Body of pancreas (tissue), 4 donors: ENCODE measurements at regions not wholly inside any gene's neighbourhood (a gene's known extent, or its start where the extent isn't known, plus 50 kb on each side); places are given as distances from the start of the nearest gene placed in this dataset.

Experiments used
- ATAC-seq: fragments of 150-250 bp; one replicate; pipeline ENCODE4 v1.9.1; 2016
- DNase-seq, 4 donors: peaks; one replicate each; pipeline ENCODE4 v3.0.0-alpha.2; 2019
- H3K27ac ChIP-seq, 4 donors: fragments of 200-600 bp; sonication (generic); 1 replicate in 3 of 4; 2 replicates in 1 of 4; pipeline versions ENCODE4 v1.5.1 to v1.6.1; 2016 to 2019; ENCODE audit warnings: mild to moderate bottlenecking in 1 of 4, mixed read lengths in 1 of 4, moderate library complexity in 1 of 4
- H3K27me3 ChIP-seq, 2 donors: fragments of 200-600 bp; sonication (generic); one replicate each; pipeline ENCODE4 v1.6.0; 2016; ENCODE audit warnings: mild to moderate bottlenecking in 1 of 2
- H3K36me3 ChIP-seq, 2 donors: fragments of 200-600 bp; sonication (generic); replicated peaks in 1 of 2; 2 replicates each; pipeline ENCODE4 v1.5.1; 2016; ENCODE audit warnings: low read depth in 2 of 2; ENCODE audit not compliant: insufficient read depth in 1 of 2
- H3K4me1 ChIP-seq: fragments of 200-600 bp; sonication (generic); one replicate; pipeline ENCODE4 v1.6.0; 2016
- H3K4me3 ChIP-seq, 2 donors: fragments of 200-600 bp; sonication (generic); 1 replicate in 1 of 2; 2 replicates in 1 of 2; pipeline ENCODE4 v1.5.1; 2016 to 2019
- H3K9me3 ChIP-seq, 3 donors: fragments of 200-600 bp; sonication (generic); 1 replicate in 2 of 3; 2 replicates in 1 of 3; pipeline ENCODE4 v1.5.1; 2016
- CTCF ChIP-seq, 7 experiments: fragments of 450-650 bp in 4 of 7; fragments of 200-600 bp in 3 of 7; sonication (generic) in 3 of 7; IDR thresholded peaks; one replicate each; pipeline ENCODE4 v1.5.1; 2016 to 2019; ENCODE audit warnings: antibody characterized with exemption in 7 of 7
- POLR2A ChIP-seq, 3 donors: fragments of 450-650 bp; IDR thresholded peaks; one replicate each; pipeline ENCODE4 v1.6.1; 2016; ENCODE audit warnings: antibody characterized with exemption in 3 of 3, mild to moderate bottlenecking in 2 of 3
- WGBS, 2 donors: methylation state at CpG; one replicate each; pipeline ENCODE4 v1.1.5; 2017; 5-methylcytosine and 5-hydroxymethylcytosine counted together
- intact Hi-C: fragments of 100-400 bp; cut with DNase I; formaldehyde crosslinking; loops from one replicate; pipeline ENCODE4 v1.15.1; 2023

DNA sequence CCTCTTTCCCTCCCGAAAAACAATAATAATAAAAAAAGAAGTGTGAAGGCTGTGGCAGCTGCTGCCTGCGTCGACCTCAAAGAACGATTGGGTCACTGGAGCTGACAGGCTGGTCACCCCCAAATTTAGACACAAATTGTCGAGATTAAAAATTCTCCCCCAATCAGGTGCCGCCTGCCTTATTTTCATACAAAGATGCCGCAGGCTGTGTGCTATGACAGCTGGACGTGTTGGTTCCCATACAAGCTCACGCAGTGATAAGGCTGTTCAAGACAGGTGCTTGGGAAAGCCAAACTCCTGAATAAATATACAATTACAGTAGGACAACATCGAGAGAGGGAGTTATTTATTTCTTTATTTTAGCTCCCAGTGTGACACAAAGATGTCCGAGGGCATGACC is 1041.8 kb downstream of the VRK1 start:
- Histone ChIP-seq H3K36me3 (no peaks in the 10 kb centered on the region), H3K27ac (no peak overlapping the region), H3K4me3 (no peak overlapping the region), H3K27me3 (no peaks in the 10 kb centered on the region), H3K9me3 (no peaks in the 10 kb centered on the region), H3K4me1 (no peaks in the 10 kb centered on the region)
- TF ChIP-seq CTCF (IDR thresholded peaks at IDR 0.05) (no peak), POLR2A (IDR thresholded peaks at IDR 0.05) (no peak)
- 36 to 57% methylated on average over 11 of the region's 11 CpGs for WGBS, 2 donors
- DNase-seq (no peak), ATAC-seq (no peak)
- intact Hi-C loops: no loop called here

- TF ChIP-seq CTCF (IDR thresholded peaks at IDR 0.05) (no peak), POLR2A (IDR thresholded peaks at IDR 0.05) (no peak)
- no peaks in the 10 kb centered on the region for H3K27me3 ChIP-seq
- H3K9me3 ChIP-seq: no peaks in the 10 kb centered on the region
- H3K27ac ChIP-seq: no peak overlapping the region
- no peak overlapping the region for H3K4me3 ChIP-seq
- H3K36me3 ChIP-seq: no peaks in the 10 kb centered on the region
- 65 to 67% methylated on average over 3 to 4 of the region's 4 CpGs for WGBS, 2 donors
- no peak for ATAC-seq
- DNase-seq: no peak
- intact Hi-C loops: no loop called here
- no peaks in the 10 kb centered on the region for H3K4me1 ChIP-seq
Measured at GRCh38 chr14:97840159-97840558, 1043.0 kb downstream of the VRK1 start.

DNA sequence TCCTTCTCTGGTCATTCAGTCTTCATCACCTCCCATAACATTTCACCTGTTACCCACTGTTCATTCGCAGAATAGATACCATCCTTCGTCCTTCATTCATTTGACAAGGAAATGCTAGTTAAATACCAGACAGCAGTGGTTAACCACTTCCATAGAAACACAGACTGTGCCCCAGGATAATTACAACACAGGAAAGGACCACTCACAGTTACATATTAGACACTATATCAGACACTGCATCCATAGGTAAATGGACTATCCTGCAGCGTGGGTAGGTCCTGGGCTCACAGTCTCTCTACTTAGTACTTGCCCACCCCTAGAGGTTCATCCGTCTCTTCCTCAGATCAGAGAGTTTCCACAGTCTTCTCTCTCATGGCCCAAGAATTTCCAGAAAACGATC is 1044.6 kb downstream of the VRK1 start:
- Histone ChIP-seq H3K27ac (no peak overlapping the region), H3K36me3 (no peaks in the 10 kb centered on the region), H3K4me3 (no peak overlapping the region), H3K9me3 (no peaks in the 10 kb centered on the region), H3K27me3 (no peaks in the 10 kb centered on the region), H3K4me1 (no peaks in the 10 kb centered on the region)
- ATAC-seq (no peak), DNase-seq (no peak)
- intact Hi-C loops: no loop called here
- 42 to 53% methylated on average over 5 of the region's 5 CpGs for WGBS, 2 donors
- TF ChIP-seq POLR2A (IDR thresholded peaks at IDR 0.05) (no peak), CTCF (IDR thresholded peaks at IDR 0.05) (no peak)

DNA sequence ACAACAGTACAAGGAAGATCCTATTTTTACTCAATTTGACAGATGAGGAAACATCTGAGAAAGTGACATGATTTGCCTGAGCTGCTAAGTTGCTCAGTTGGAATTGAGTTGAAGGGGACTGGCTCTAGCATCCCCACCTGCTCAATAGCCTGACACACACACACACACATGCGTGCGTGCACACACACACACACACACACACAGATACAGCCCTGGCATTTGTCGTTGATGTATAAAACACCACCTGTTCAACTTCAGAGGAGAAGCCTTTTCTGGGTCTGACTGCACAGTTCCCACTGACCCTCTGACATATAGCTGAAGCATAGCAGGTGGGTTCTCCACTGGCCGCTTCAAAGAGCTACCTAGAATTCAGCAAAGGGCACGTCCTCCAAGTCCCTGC is 1045.9 kb downstream of the VRK1 start:
- Histone ChIP-seq H3K27me3 (no peaks in the 10 kb centered on the region), H3K9me3 (no peaks in the 10 kb centered on the region), H3K27ac (no peak overlapping the region), H3K4me1 (no peaks in the 10 kb centered on the region), H3K36me3 (no peaks in the 10 kb centered on the region), H3K4me3 (no peak overlapping the region)
- DNase-seq: no peak
- intact Hi-C loops: no loop called here
- WGBS, 2 donors: 30 to 51% methylated on average over 2 to 5 of the region's 5 CpGs
- no peak for ATAC-seq
- TF ChIP-seq POLR2A (IDR thresholded peaks at IDR 0.05) (no peak), CTCF (IDR thresholded peaks at IDR 0.05) (no peak)

- TF ChIP-seq POLR2A (IDR thresholded peaks at IDR 0.05): no peak
- TF ChIP-seq CTCF (IDR thresholded peaks at IDR 0.05): no peak
- Histone ChIP-seq H3K27ac (no peak overlapping the region), H3K9me3 (no peaks in the 10 kb centered on the region), H3K4me3 (no peak overlapping the region), H3K4me1 (no peaks in the 10 kb centered on the region), H3K27me3 (no peaks in the 10 kb centered on the region), H3K36me3 (no peaks in the 10 kb centered on the region)
- no peak for DNase-seq
- WGBS, 2 donors: 44 to 83% methylated on average over 2 of the region's 2 CpGs
- intact Hi-C loops: no loop called here
- ATAC-seq: no peak
Measured at GRCh38 chr14:97844042-97844441, 1046.9 kb downstream of the VRK1 start.
